ENCODE measurements at regions not wholly inside any gene's neighbourhood (a gene's known extent, or its start where the extent isn't known, plus 50 kb on each side); places are given as distances from the start of the nearest gene placed in this dataset.

- no peak overlapping the region for H2AK5ac ChIP-seq (ENCODE audit: low read depth, low read length)
- H2BK15ac ChIP-seq (ENCODE audit: low read length) = no peak overlapping the region
- no peak overlapping the region for H2BK5ac ChIP-seq (ENCODE audit: low read depth, low read length)
- H3K4me1 ChIP-seq (replicated peaks in 1 of 4; ENCODE audit: control insufficient read depth in 3 of 4, insufficient read depth in 4 of 4, low read length in 3 of 4) = peaks cover 0 to 4% (median under 1%) of the 10 kb centered on the region in 4 experiments; a peak in 3 of 7 replicates
- CTCF ChIA-PET (ENCODE audit: partially characterized antibody) = interaction anchor here (1.4 kb wide), 1 partner anchor 9 kb away, joined by 4 read pairs; no protein-coding TSS in a partner anchor
- H3K14ac ChIP-seq (ENCODE audit: insufficient read length) = no peak overlapping the region
- POLR2A ChIA-PET (ENCODE audit: partially characterized antibody) = no interaction called here
- no peaks in the 10 kb centered on the region for H3K79me1 ChIP-seq (ENCODE audit: low read depth, low read length)
- H2AFZ ChIP-seq (ENCODE audit: low read length) = no peak overlapping the region
- TF ChIP-seq RXRA (IDR thresholded peaks at IDR 0.05; ENCODE audit: insufficient read depth, low read depth, low read length) (no peak), SUZ12 (IDR thresholded peaks at IDR 0.05; ENCODE audit: low read length) (no peak), EGR1 (IDR thresholded peaks at IDR 0.05; ENCODE audit: borderline replicate concordance, low read depth, low read length) (no peak), TAF1 (IDR thresholded peaks at IDR 0.05; ENCODE audit: low read depth, low read length) (no peak), CTBP2 (IDR thresholded peaks at IDR 0.05; ENCODE audit: borderline replicate concordance, insufficient read depth, insufficient read length, low read length) (no peak), TBP (IDR thresholded peaks at IDR 0.05; ENCODE audit: low read depth, low read length) (no peak), GTF2F1 (IDR thresholded peaks at IDR 0.05; ENCODE audit: borderline replicate concordance, low read depth, low read length) (no peak), KDM5A (IDR thresholded peaks at IDR 0.05; ENCODE audit: low read length) (no peak), SRF (IDR thresholded peaks at IDR 0.05; ENCODE audit: low read depth, low read length) (no peak), KDM1A (IDR thresholded peaks at IDR 0.05; ENCODE audit: borderline replicate concordance, low read length) (no peak), CREB1 (IDR thresholded peaks at IDR 0.05) (no peak), SAP30 (IDR thresholded peaks at IDR 0.05; ENCODE audit: insufficient read depth, insufficient replicate concordance, low read length) (no peak)
- H2BK20ac ChIP-seq (ENCODE audit: low read length) = no peak overlapping the region
- H4K8ac ChIP-seq (ENCODE audit: extremely low read depth, insufficient read depth, low read length) = peak overlapping the region; percentile 41; the same call in 1 of the 2 replicates
- DNase-seq (ENCODE audit: low read depth in 1 of 2, low spot score in 2 of 2) (no peak), FAIRE-seq (no peak)
- H3K9me3 ChIP-seq (ENCODE audit: insufficient read depth in 2 of 2, low read depth in 1 of 2, low read length in 1 of 2) = no peaks in the 10 kb centered on the region; a peak in 1 of 4 replicates
- H3K9ac ChIP-seq (replicated peaks in 1 of 4; ENCODE audit: extremely low read depth in 1 of 4, low read depth in 3 of 4, low read length in 3 of 4) = no peak overlapping the region
- no peak overlapping the region for H3K4ac ChIP-seq (replicated peaks; ENCODE audit: insufficient read length, low read depth, low read length)
- no peak overlapping the region for H4K91ac ChIP-seq (replicated peaks; ENCODE audit: insufficient read length, low read length)
- no peak overlapping the region for H2BK12ac ChIP-seq (ENCODE audit: low read depth, low read length)
- H3K23ac ChIP-seq (ENCODE audit: insufficient read length) = no peak overlapping the region
- H2BK120ac ChIP-seq (replicated peaks; ENCODE audit: low read depth, low read length) = no peak overlapping the region
- H3K4me2 ChIP-seq (ENCODE audit: insufficient read depth in 1 of 2, low read depth in 2 of 2, low read length in 2 of 2) = no peak overlapping the region
- no peak overlapping the region for H3K56ac ChIP-seq (replicated peaks; ENCODE audit: insufficient read length, low read depth, low read length)
- H3K27me3 ChIP-seq (replicated peaks in 1 of 4; ENCODE audit: control insufficient read depth in 3 of 4, extremely low read depth in 1 of 4, insufficient read depth in 3 of 4, low read length in 3 of 4) = peaks cover 0 to 2% (median 0%) of the 10 kb centered on the region in 4 experiments; a peak in 1 of 7 replicates
- H3K36me3 ChIP-seq (ENCODE audit: control insufficient read depth in 2 of 4, insufficient read depth in 4 of 4, low read length in 3 of 4) = no peaks in the 10 kb centered on the region
- 83% methylated on average over 5 of the region's 5 CpGs; no CpG with 5 or more reads in 1 of the 2 experiments for WGBS, 2 experiments (ENCODE audit: extremely low coverage in 1 of 2, insufficient coverage in 1 of 2, insufficient read length in 1 of 2, insufficient replicate concordance in 2 of 2, low coverage in 1 of 2, low lambda C conversion rate in 2 of 2, missing lambda C conversion rate in 1 of 2)
- no peak overlapping the region for H3K4me3 ChIP-seq (ENCODE audit: extremely low read depth in 1 of 4, insufficient read depth in 2 of 4, low read depth in 3 of 4, low read length in 4 of 4)
- H4K20me1 ChIP-seq (replicated peaks in 1 of 2; ENCODE audit: control insufficient read depth in 1 of 2, insufficient read depth in 2 of 2, low read length in 2 of 2) = no peaks in the 10 kb centered on the region
- H3K18ac ChIP-seq (ENCODE audit: extremely low read depth, low read length) = peak overlapping the region; percentile 19; the same call in 1 of the 2 replicates
- H3K79me2 ChIP-seq (ENCODE audit: control insufficient read depth in 1 of 2, insufficient read depth in 2 of 2, low read length in 2 of 2) = no peaks in the 10 kb centered on the region
- no peak overlapping the region for H3K27ac ChIP-seq (ENCODE audit: low read depth, low read length)
- no peak overlapping the region for H4K5ac ChIP-seq (ENCODE audit: insufficient read length, low read depth, low read length)
- H3K23me2 ChIP-seq (ENCODE audit: low read depth, low read length) = no peaks in the 10 kb centered on the region
Measured at GRCh38 chr6:110550353-110550752, 73.9 kb upstream of the SLC22A16 start.

Measured in H1 (cell line).